ENCODE measurements at regions not wholly inside any gene's neighbourhood (a gene's known extent, or its start where the extent isn't known, plus 50 kb on each side); places are given as distances from the start of the nearest gene placed in this dataset.
"Not testable (repeated sequence)": the region's sequence is repeated elsewhere in the genome, so short reads cannot be mapped to it uniquely, and the experiment has no call there.

DNA sequence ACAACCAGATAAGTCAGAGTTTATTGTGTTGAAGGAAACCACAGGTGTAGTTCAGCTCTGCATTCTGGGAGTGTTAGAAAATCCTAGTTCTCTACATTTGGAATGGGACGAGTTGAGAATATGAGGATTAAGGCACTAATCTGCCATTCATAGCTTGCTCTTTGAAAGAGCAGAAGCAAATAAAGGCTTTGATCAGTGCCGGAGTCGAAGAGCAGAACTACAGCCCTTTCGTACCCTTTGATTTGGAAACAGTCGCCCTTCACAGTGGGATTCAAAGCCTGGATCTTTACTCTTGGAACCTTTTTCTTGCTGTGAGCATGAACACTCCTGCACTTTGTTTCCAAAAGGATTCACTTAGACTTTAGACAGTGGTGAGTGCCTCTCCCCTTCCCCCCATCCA is 523.9 kb upstream of the POU3F2 start:
- in situ Hi-C loops (cut with MboI; ENCODE audit: low pct_unique_long_range_greater_than_20kb, low sequenced_read_pairs), result no loop called here
- no peak for DNase-seq

DNA sequence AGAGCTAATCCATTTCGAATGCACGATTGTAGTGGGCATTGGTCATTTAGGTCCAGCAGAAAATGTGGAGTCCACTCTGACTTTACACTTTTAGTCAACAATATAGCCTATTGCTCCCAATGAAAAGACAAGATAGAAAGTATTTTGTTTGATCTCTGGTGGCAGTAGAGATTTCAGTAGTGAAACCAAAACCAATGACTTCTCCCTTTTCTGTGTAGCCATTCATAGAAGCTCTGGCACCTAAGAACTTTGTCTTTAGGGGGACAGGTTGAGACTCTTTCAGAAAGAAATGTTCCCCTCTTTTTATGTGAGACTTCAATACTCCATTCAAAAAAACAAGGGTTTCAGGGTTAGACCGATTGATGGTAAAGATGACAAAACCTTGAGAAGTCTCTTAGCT is 510.8 kb upstream of the POU3F2 start:
- no peak for DNase-seq
- in situ Hi-C loops (cut with MboI; ENCODE audit: low pct_unique_long_range_greater_than_20kb, low sequenced_read_pairs), result no loop called here

DNA sequence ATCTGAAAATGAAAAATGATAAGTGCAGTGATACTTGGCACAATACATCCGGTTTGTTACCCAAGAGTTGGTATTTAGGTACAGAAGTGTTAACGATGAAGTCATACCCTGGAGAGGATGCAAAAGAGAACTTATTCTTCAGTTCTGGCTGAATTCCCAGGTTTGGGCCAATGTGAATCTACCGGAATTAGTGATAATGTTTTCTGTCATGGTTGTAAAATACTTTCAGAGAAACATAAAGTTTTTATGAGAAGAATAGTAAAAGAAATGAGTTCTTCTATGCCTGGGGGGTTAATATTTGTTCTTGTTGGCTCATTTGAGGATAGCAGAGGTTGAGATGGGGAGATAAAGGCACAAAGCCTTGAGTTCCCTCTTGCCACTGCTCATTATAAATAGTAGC is 509.9 kb upstream of the POU3F2 start:
- in situ Hi-C loops (cut with MboI; ENCODE audit: low pct_unique_long_range_greater_than_20kb, low sequenced_read_pairs), result no loop called here
- DNase-seq, result no peak

DNA sequence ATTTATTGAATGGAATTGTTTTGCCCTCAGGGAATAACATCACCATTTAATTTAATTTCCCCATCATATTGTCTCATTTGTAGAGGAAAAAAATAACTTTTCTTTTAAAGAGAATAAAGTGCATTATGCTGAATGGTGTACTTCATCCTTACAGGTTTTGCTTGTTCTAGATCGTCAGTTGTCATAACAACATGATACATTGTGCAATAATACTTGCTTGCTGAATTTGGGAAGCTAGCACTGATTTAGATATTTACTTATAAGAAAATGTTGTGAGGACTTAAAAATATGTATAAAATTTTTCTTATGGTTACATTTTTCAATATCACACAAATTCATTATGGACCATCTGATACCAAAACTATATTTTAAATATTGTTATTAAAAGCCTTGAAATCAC is 509.0 kb upstream of the POU3F2 start:
- no peak for DNase-seq
- in situ Hi-C loops (cut with MboI; ENCODE audit: low pct_unique_long_range_greater_than_20kb, low sequenced_read_pairs), result no loop called here

DNA sequence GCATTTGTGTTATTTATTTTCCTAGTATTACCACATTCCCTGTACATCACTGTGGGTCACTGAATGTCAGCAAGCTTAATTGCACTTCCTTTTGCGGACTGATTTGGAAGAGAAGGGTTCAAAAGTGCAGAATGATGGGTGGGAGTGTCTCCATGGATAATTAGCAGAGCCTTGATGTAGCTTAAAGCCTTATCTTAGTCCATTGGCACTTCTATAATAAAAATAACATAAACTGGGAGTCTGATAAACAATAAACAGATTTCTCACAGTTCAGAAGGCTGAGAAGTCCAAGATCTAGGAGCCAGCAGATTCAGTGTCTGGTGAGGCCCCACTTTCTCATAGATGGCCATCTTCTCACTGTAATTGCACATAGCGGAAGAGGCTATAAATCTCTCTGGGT is 501.1 kb upstream of the POU3F2 start:
- DNase-seq, result no peak
- in situ Hi-C loops (cut with MboI; ENCODE audit: low pct_unique_long_range_greater_than_20kb, low sequenced_read_pairs), result no loop called here

DNA sequence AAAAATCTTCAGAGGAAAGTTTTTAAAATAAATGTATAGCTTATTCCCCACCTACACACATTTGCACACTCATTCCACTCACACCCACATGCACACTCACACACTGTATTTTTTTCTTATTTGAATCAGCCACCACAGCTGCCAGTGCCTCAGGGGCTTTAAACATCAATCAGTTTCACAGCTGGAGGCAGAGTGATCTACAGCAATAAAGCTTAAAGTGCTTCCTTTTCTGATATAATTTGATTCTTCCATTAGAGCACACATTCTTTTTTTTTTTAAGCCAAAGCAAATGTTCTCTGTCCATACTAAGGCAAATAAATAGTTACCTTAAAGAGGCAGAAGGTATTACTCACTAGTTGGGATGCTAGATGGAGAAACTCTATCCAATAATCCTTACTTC is 498.8 kb upstream of the POU3F2 start:
- in situ Hi-C loops (cut with MboI; ENCODE audit: low pct_unique_long_range_greater_than_20kb, low sequenced_read_pairs), result no loop called here
- DNase-seq, result no peak

GRCh38 chr6:98339506-98339905 is 494.9 kb upstream of the POU3F2 start:
- in situ Hi-C loops (cut with MboI; ENCODE audit: low pct_unique_long_range_greater_than_20kb, low sequenced_read_pairs), result no loop called here
- DNase-seq, result no peak

DNA sequence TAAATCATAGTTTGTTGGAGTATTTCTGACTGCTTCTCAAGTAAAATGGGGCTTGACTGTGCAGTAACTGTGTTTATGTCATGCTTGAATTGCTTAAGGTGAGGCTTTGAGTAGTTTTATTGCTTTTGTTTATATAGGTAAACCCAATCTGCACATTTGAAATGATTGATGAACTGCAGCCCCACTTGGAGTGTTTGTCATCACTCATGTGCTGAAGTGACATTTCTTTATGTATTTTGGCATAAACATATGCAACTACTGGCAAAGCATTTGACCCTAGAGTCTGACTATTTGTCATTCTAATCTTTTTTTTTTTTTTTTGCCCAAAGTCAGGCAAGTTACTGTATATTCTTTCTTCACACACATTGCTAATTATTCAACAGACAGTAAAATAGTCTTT is 491.4 kb upstream of the POU3F2 start:
- no peak for DNase-seq
- in situ Hi-C loops (cut with MboI; ENCODE audit: low pct_unique_long_range_greater_than_20kb, low sequenced_read_pairs), result no loop called here

DNA sequence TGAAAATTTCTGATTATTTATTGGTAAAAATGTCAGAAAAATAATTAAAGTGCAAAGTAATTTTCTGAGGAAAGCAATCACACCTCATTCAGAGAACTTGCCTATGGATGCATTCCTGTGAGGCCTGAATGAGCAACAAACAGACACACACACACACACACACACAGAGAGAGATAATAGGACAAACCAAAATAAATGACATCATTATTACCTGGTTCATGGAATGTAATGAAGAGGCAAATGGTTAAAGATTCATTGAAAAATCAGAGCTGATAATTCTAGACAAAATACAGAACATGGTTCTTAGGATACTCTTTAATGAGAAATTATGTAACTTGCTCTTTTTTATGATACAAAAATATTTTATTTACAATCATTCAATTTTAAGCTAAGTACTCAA is 490.6 kb upstream of the POU3F2 start:
- in situ Hi-C loops (cut with MboI; ENCODE audit: low pct_unique_long_range_greater_than_20kb, low sequenced_read_pairs), result no loop called here
- no peak for DNase-seq

GRCh38 chr6:98352348-98352747 is 482.0 kb upstream of the POU3F2 start:
- DNase-seq, result no peak
- in situ Hi-C loops (cut with MboI; ENCODE audit: low pct_unique_long_range_greater_than_20kb, low sequenced_read_pairs), result no loop called here

DNA sequence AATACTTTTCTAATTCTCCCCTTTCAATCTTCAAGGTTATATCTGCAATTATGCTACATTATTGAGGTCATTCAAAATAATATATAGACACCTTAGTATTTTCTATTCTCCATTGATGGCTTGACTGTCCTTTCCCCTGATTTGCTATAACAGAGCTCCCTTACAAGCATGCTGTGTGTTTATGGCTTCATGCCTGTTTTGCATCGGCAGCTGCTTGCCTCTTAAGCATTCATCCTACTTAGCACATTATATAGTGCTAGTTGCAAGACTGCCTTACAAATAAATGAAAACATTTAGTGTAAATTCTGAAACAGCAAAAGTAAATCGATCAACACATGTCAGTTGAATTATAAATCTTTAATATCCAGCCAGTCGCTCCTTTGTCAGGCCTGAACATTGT is 476.2 kb upstream of the POU3F2 start:
- in situ Hi-C loops (cut with MboI; ENCODE audit: low pct_unique_long_range_greater_than_20kb, low sequenced_read_pairs), result no loop called here

GRCh38 chr6:98366371-98366770 is 468.0 kb upstream of the POU3F2 start:
- in situ Hi-C loops (cut with MboI; ENCODE audit: low pct_unique_long_range_greater_than_20kb, low sequenced_read_pairs), result no loop called here
- no peak for DNase-seq

More for the DNA sequence above, 476.2 kb upstream of the POU3F2 start:
- DNase-seq, result no peak

DNA sequence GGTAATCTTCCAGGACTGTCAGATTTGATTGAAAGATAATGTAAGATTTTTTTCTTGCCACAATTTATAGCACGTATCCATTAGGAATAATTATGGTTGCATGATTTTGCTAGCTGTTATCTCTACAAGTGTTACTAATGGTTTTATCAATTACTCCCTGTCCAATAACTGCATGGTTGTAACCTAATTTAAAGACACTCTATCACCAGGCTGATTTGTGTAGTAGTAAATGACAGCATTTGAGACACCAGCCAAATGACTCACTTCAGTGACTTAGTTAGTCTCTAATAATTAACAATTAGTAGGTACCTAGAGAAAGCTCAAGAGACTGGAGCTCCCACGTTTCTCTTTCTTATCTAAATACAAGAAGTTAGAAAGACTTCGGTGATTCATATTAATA is 453.8 kb upstream of the POU3F2 start:
- in situ Hi-C loops (cut with MboI; ENCODE audit: low pct_unique_long_range_greater_than_20kb, low sequenced_read_pairs), result no loop called here

GRCh38 chr6:98382246-98382645 is 452.1 kb upstream of the POU3F2 start:
- in situ Hi-C loops (cut with MboI; ENCODE audit: low pct_unique_long_range_greater_than_20kb, low sequenced_read_pairs), result no loop called here
- DNase-seq, result no peak

More for the DNA sequence above, 453.8 kb upstream of the POU3F2 start:
- no peak for DNase-seq

- DNase-seq, result no peak
- in situ Hi-C loops (cut with MboI; ENCODE audit: low pct_unique_long_range_greater_than_20kb, low sequenced_read_pairs), result no loop called here
Measured at GRCh38 chr6:98384334-98384733, 450.0 kb upstream of the POU3F2 start.

GRCh38 chr6:98384801-98385200 is 449.6 kb upstream of the POU3F2 start:
- in situ Hi-C loops (cut with MboI; ENCODE audit: low pct_unique_long_range_greater_than_20kb, low sequenced_read_pairs), result no loop called here
- DNase-seq, result no peak

DNA sequence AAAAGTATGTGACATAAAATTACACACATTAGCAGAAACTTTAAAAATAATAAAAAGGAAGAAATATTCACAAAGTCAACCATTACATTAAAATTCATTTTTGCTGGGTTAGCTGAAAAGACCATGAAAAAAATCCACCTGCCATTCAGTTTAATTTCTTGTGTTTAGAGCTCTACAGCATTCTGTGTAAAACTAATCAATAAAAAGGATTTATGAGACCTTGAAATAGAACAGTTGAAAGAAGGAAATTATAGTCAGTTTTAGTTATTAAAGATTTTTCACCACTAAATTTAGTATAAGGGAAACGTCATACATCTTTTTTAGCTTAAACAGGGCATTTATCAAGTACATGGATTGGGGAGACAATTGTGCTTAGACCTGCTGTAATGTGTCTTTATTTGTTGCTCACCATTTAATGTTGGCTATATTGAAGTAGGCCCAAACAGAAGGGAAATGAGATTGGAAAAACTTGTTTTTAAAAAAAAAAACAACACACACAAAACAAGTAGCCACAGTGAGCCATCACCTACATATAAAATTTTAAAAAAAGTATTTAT is 438.7 kb upstream of the POU3F2 start:
- no peak for DNase-seq
- in situ Hi-C loops (cut with MboI; ENCODE audit: low pct_unique_long_range_greater_than_20kb, low sequenced_read_pairs), result no loop called here

DNA sequence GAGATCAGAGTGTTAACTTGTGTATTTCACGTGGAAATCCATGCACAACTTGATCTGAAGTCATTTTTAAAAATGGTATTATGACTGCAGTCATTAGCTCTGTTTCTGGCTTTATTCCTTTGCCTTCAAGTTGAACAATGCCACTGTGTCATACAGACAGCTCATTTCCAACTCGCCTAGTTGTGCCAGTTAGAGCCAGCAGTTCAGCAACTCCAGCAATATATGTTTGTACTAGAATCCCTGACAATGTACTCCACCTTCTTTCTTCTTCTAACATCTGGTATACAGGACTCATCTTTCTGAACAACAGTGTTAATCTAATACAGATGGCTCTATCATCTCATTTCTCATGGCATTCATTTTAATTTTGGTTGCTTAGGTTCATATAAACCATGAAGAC is 418.3 kb upstream of the POU3F2 start:
- in situ Hi-C loops (cut with MboI; ENCODE audit: low pct_unique_long_range_greater_than_20kb, low sequenced_read_pairs), result no loop called here
- no peak for DNase-seq

- DNase-seq; in situ Hi-C loops (cut with MboI; ENCODE audit: low pct_unique_long_range_greater_than_20kb, low sequenced_read_pairs): not testable (repeated sequence)
Measured at GRCh38 chr6:98416497-98417158, 417.7 kb upstream of the POU3F2 start.

- no peak for DNase-seq
- in situ Hi-C loops (cut with MboI; ENCODE audit: low pct_unique_long_range_greater_than_20kb, low sequenced_read_pairs), result no loop called here
Measured at GRCh38 chr6:98433325-98434056, 400.9 kb upstream of the POU3F2 start.

- in situ Hi-C loops (cut with MboI; ENCODE audit: low pct_unique_long_range_greater_than_20kb, low sequenced_read_pairs), result no loop called here
- DNase-seq, result no peak
Measured at GRCh38 chr6:98443633-98444032, 390.7 kb upstream of the POU3F2 start.
